H9 (cell line): ENCODE measurements at regions not wholly inside any gene's neighbourhood (a gene's known extent, or its start where the extent isn't known, plus 50 kb on each side); places are given as distances from the start of the nearest gene placed in this dataset.

ENCODE experiments used
- DNase-seq: peaks from one replicate; pipeline ENCODE4 v3.0.0-alpha.2; 2017
- H2AFZ ChIP-seq: one replicate; pipeline ENCODE4 v1.6.1; 2013; ENCODE audit warnings: mild to moderate bottlenecking, low read length, control low read depth, moderate library complexity
- H2AK5ac ChIP-seq: 2 replicates; pipeline ENCODE4 v1.6.1; 2013; ENCODE audit warnings: low read length, control low read depth, mixed read lengths; ENCODE audit not compliant: insufficient read length
- H2BK120ac ChIP-seq: one replicate; pipeline ENCODE4 v1.6.1; 2013; ENCODE audit warnings: low read depth, mild to moderate bottlenecking, low read length, control low read depth, inconsistent platforms; ENCODE audit not compliant: poor library complexity, severe bottlenecking
- H2BK12ac ChIP-seq: 2 replicates; pipeline ENCODE4 v1.6.1; 2013; ENCODE audit warnings: low read length, control low read depth, mixed read lengths, low read depth; ENCODE audit not compliant: insufficient read length
- H2BK15ac ChIP-seq: 2 replicates; pipeline ENCODE4 v1.6.1; 2013; ENCODE audit warnings: low read depth, low read length, control low read depth
- H2BK20ac ChIP-seq: one replicate; pipeline ENCODE4 v1.6.1; 2013; ENCODE audit warnings: low read depth, mild to moderate bottlenecking, low read length, control low read depth, inconsistent platforms; ENCODE audit not compliant: poor library complexity, severe bottlenecking
- H2BK5ac ChIP-seq: 2 replicates; pipeline ENCODE4 v1.6.1; 2013; ENCODE audit warnings: low read length, control low read depth, mixed read lengths; ENCODE audit not compliant: insufficient read length
- H3K14ac ChIP-seq: 2 replicates; pipeline ENCODE4 v1.6.1; 2013; ENCODE audit warnings: low read length, control low read depth; ENCODE audit not compliant: insufficient read depth
- H3K18ac ChIP-seq: 2 replicates; pipeline ENCODE4 v1.6.1; 2013; ENCODE audit warnings: low read depth, mild to moderate bottlenecking, mixed read lengths, low read length, control low read depth; ENCODE audit not compliant: insufficient read length
- H3K23ac ChIP-seq: 2 replicates; pipeline ENCODE4 v1.6.1; 2013; ENCODE audit warnings: low read length, control low read depth, mixed read lengths, low read depth; ENCODE audit not compliant: insufficient read length
- H3K23me2 ChIP-seq: 2 replicates; pipeline ENCODE4 v1.6.1; 2013; ENCODE audit warnings: low read depth, mild to moderate bottlenecking, mixed read lengths, low read length, control low read depth; ENCODE audit not compliant: insufficient read length, poor library complexity, severe bottlenecking
- H3K27ac ChIP-seq: 2 replicates; pipeline ENCODE4 v1.5.1; 2013; ENCODE audit warnings: low read length, control low read depth, mixed read lengths, low read depth; ENCODE audit not compliant: insufficient read length
- H3K27me3 ChIP-seq: 2 replicates; pipeline ENCODE4 v1.6.1; 2013; ENCODE audit warnings: low read length, control low read depth, inconsistent platforms; ENCODE audit not compliant: insufficient read depth
- H3K4ac ChIP-seq: 2 replicates; pipeline ENCODE4 v1.6.1; 2013; ENCODE audit warnings: low read depth, mild to moderate bottlenecking, control low read depth, inconsistent platforms, low read length, moderate library complexity
- H3K4me1 ChIP-seq: 2 replicates; pipeline ENCODE4 v1.6.1; 2013; ENCODE audit warnings: low read length, control low read depth, inconsistent platforms; ENCODE audit not compliant: insufficient read depth
- H3K4me2 ChIP-seq: 2 replicates; pipeline ENCODE4 v1.6.1; 2013; ENCODE audit warnings: low read length, control low read depth, mixed read lengths; ENCODE audit not compliant: insufficient read length, insufficient read depth
- H3K56ac ChIP-seq: 2 replicates; pipeline ENCODE4 v1.6.1; 2013; ENCODE audit warnings: low read depth, mild to moderate bottlenecking, mixed read lengths, low read length, control low read depth; ENCODE audit not compliant: insufficient read length
- H3K79me1 ChIP-seq: 2 replicates; pipeline ENCODE4 v1.6.1; 2013; ENCODE audit warnings: low read depth, mild to moderate bottlenecking, moderate library complexity, low read length, control low read depth, inconsistent platforms; ENCODE audit not compliant: insufficient read depth, poor library complexity, severe bottlenecking
- H3K79me2 ChIP-seq: 2 replicates; pipeline ENCODE4 v1.6.1; 2013; ENCODE audit warnings: low read length, control low read depth, inconsistent platforms; ENCODE audit not compliant: insufficient read depth
- H3K9ac ChIP-seq: 2 replicates; pipeline ENCODE4 v1.6.1; 2013; ENCODE audit warnings: low read length, control low read depth, mixed read lengths; ENCODE audit not compliant: insufficient read length; ENCODE audit errors: extremely low read depth
- H3K9me3 ChIP-seq: one replicate; pipeline ENCODE4 v1.6.1; 2013; ENCODE audit warnings: low read depth, low read length, inconsistent platforms; ENCODE audit not compliant: control insufficient read depth
- H3T11ph ChIP-seq: one replicate; pipeline ENCODE4 v1.6.1; 2013; ENCODE audit warnings: mild to moderate bottlenecking, low read length, control low read depth, inconsistent platforms
- H4K20me1 ChIP-seq: one replicate; pipeline ENCODE4 v1.6.1; 2013; ENCODE audit not compliant: control insufficient read depth, insufficient read length, insufficient read depth
- H4K5ac ChIP-seq: 2 replicates; pipeline ENCODE4 v1.6.1; 2013; ENCODE audit warnings: low read depth, mild to moderate bottlenecking, mixed read lengths, low read length, control low read depth; ENCODE audit not compliant: insufficient read length
- H4K8ac ChIP-seq: replicated peaks from 2 replicates; pipeline ENCODE4 v1.6.1; 2013; ENCODE audit warnings: low read length, control low read depth, mixed read lengths, low read depth; ENCODE audit not compliant: insufficient read length
- H4K91ac ChIP-seq: 2 replicates; pipeline ENCODE4 v1.6.1; 2013; ENCODE audit warnings: low read depth, mild to moderate bottlenecking, moderate library complexity, mixed read lengths, low read length, control low read depth; ENCODE audit not compliant: insufficient read length
- H3K27ac Mint-ChIP-seq, 3 experiments: 2 replicates in 2 of 3; 3 replicates in 1 of 3; pipeline ENCODE4 v1.8.0; 2020 to 2021; ENCODE audit warnings: mixed read lengths in 3 of 3, mild to moderate bottlenecking in 1 of 3, moderate library complexity in 1 of 3
- H3K27me3 Mint-ChIP-seq: 2 replicates; pipeline ENCODE4 v1.8.0; 2021; ENCODE audit warnings: low read depth, mild to moderate bottlenecking, moderate library complexity, mixed read lengths
- H3K36me3 Mint-ChIP-seq, 3 experiments: 2 replicates in 2 of 3; 3 replicates in 1 of 3; pipeline ENCODE4 v1.8.0; 2020 to 2021; ENCODE audit warnings: low read depth in 3 of 3, mixed read lengths in 3 of 3; ENCODE audit not compliant: insufficient read depth in 1 of 3
- H3K4me1 Mint-ChIP-seq, 2 experiments: 2 replicates each; pipeline ENCODE4 v1.8.0; 2020; ENCODE audit warnings: mixed read lengths in 2 of 2
- H3K4me3 Mint-ChIP-seq, 2 experiments: 2 replicates in 1 of 2; 3 replicates in 1 of 2; pipeline ENCODE4 v1.8.0; 2020 to 2021; ENCODE audit warnings: mild to moderate bottlenecking in 2 of 2, mixed read lengths in 2 of 2, moderate library complexity in 1 of 2
- H3K9me3 Mint-ChIP-seq, 2 experiments: 2 replicates in 1 of 2; 3 replicates in 1 of 2; pipeline ENCODE4 v1.8.0; 2020; ENCODE audit warnings: mild to moderate bottlenecking in 2 of 2, mixed read lengths in 2 of 2, moderate library complexity in 1 of 2
- WGBS: extraction: QIAGEN DNeasy Blood & Tissue Kit; methylation state at CpG from one replicate; pipeline ENCODE4 v1.1.7; 2013; ENCODE audit warnings: missing lambda C conversion rate, low lambda C conversion rate, mixed read lengths; ENCODE audit not compliant: insufficient read length; ENCODE audit errors: extremely low coverage; 5-methylcytosine and 5-hydroxymethylcytosine counted together
- TF ChIP-seq, protein P1 (sequence below): fragments of 200-600 bp; sonication (generic); conservative IDR thresholded peaks from 3 replicates; pipeline ENCODE4 v1.8.0; 2021; ENCODE audit warnings: antibody characterized with exemption, mild to moderate bottlenecking

GRCh38 chr3:116809208-116809607 is 99.6 kb downstream of the TUSC7 start:
- no peak overlapping the region for H3K4me3 Mint-ChIP-seq
- H2BK120ac ChIP-seq: no peak overlapping the region
- H3K23ac ChIP-seq: no peak overlapping the region
- no peak overlapping the region for H2BK15ac ChIP-seq
- peak overlapping the region in 1 of 3 experiments; percentile 27; a peak in 1 of 7 replicates for H3K27ac Mint-ChIP-seq
- no peak overlapping the region for H2AK5ac ChIP-seq
- H3K9me3 ChIP-seq: no peaks in the 10 kb centered on the region
- H3K9ac ChIP-seq: no peak overlapping the region
- H3K27me3 ChIP-seq: no peaks in the 10 kb centered on the region
- H4K5ac ChIP-seq: no peak overlapping the region
- no peak overlapping the region for H3K27ac ChIP-seq
- no peak overlapping the region for H3K4me2 ChIP-seq
- H3K27me3 Mint-ChIP-seq: no peaks in the 10 kb centered on the region
- WGBS: no CpG with 5 or more reads among the region's 4 CpGs
- H3K23me2 ChIP-seq: no peaks in the 10 kb centered on the region
- peaks cover 11 to 25% (median 13%) of the 10 kb centered on the region in 3 experiments for H3K36me3 Mint-ChIP-seq
- H3K56ac ChIP-seq: no peak overlapping the region
- H3K9me3 Mint-ChIP-seq: peaks cover 20% of the 10 kb centered on the region in 2 experiments
- TF ChIP-seq, protein P1, sequence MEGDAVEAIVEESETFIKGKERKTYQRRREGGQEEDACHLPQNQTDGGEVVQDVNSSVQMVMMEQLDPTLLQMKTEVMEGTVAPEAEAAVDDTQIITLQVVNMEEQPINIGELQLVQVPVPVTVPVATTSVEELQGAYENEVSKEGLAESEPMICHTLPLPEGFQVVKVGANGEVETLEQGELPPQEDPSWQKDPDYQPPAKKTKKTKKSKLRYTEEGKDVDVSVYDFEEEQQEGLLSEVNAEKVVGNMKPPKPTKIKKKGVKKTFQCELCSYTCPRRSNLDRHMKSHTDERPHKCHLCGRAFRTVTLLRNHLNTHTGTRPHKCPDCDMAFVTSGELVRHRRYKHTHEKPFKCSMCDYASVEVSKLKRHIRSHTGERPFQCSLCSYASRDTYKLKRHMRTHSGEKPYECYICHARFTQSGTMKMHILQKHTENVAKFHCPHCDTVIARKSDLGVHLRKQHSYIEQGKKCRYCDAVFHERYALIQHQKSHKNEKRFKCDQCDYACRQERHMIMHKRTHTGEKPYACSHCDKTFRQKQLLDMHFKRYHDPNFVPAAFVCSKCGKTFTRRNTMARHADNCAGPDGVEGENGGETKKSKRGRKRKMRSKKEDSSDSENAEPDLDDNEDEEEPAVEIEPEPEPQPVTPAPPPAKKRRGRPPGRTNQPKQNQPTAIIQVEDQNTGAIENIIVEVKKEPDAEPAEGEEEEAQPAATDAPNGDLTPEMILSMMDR: no peak
- DNase-seq: no peak
- H3K79me1 ChIP-seq: no peaks in the 10 kb centered on the region
- H2BK12ac ChIP-seq: no peak overlapping the region
- H2BK5ac ChIP-seq: no peak overlapping the region
- H3K4me1 Mint-ChIP-seq: peaks cover 9 to 12% of the 10 kb centered on the region in 2 experiments
- H4K91ac ChIP-seq: no peak overlapping the region
- H4K20me1 ChIP-seq: no peaks in the 10 kb centered on the region
- H3K14ac ChIP-seq: no peak overlapping the region
- H2BK20ac ChIP-seq: no peak overlapping the region
- no peak overlapping the region for H3T11ph ChIP-seq
- no peaks in the 10 kb centered on the region for H3K4me1 ChIP-seq
- H3K4ac ChIP-seq: no peak overlapping the region
- H3K79me2 ChIP-seq: no peaks in the 10 kb centered on the region
- H4K8ac ChIP-seq: no peak overlapping the region
- no peak overlapping the region for H2AFZ ChIP-seq
- no peak overlapping the region for H3K18ac ChIP-seq
